ENCODE measurements at regions not wholly inside any gene's neighbourhood (a gene's known extent, or its start where the extent isn't known, plus 50 kb on each side); places are given as distances from the start of the nearest gene placed in this dataset.

- no peak overlapping the region for H3K9ac ChIP-seq (ENCODE audit: insufficient read depth in 1 of 2, low read length in 2 of 2)
- H3K4me3 ChIP-seq, result no peak overlapping the region
- H3K27ac ChIP-seq (ENCODE audit: low read depth in 1 of 2, low read length in 1 of 2), result no peak overlapping the region
- no peaks in the 10 kb centered on the region for H3K27me3 ChIP-seq (ENCODE audit: control insufficient read depth in 3 of 3, insufficient read depth in 3 of 3, low read length in 2 of 3)
- H3K4me1 ChIP-seq (ENCODE audit: control insufficient read depth in 5 of 5, insufficient read depth in 5 of 5, low read length in 5 of 5), result no peaks in the 10 kb centered on the region
- DNase-seq, result no peak
- H3K36me3 ChIP-seq (ENCODE audit: control insufficient read depth in 4 of 4, insufficient read depth in 4 of 4, low read length in 4 of 4), result no peaks in the 10 kb centered on the region
- peaks cover 0 to 3% (median 0%) of the 10 kb centered on the region in 4 donors for H3K9me3 ChIP-seq (ENCODE audit: control insufficient read depth in 4 of 4, insufficient read depth in 3 of 4, low read length in 3 of 4)
- WGBS, 2 donors, result 79 to 80% methylated on average over 1 of the region's 1 CpG
- no peak for ATAC-seq (ENCODE audit: insufficient read depth, low FRiP score)
- TF ChIP-seq CTCF (IDR thresholded peaks at IDR 0.05; ENCODE audit: control extremely low read depth, extremely low read depth), result no peak
These were observed 86.8 kb upstream of the MEGF10 start for GRCh38 chr5:127203818-127204217.

GRCh38 chr5:127205147-127205546, 85.4 kb upstream of the MEGF10 start:
- Histone ChIP-seq H3K9me3 (ENCODE audit: control insufficient read depth in 4 of 4, insufficient read depth in 3 of 4, low read length in 3 of 4) (peaks cover 0 to 3% (median 0%) of the 10 kb centered on the region in 4 donors), H3K9ac (ENCODE audit: insufficient read depth in 1 of 2, low read length in 2 of 2) (no peak overlapping the region), H3K27ac (ENCODE audit: low read depth in 1 of 2, low read length in 1 of 2) (no peak overlapping the region), H3K4me1 (ENCODE audit: control insufficient read depth in 5 of 5, insufficient read depth in 5 of 5, low read length in 5 of 5) (no peaks in the 10 kb centered on the region), H3K36me3 (ENCODE audit: control insufficient read depth in 4 of 4, insufficient read depth in 4 of 4, low read length in 4 of 4) (no peaks in the 10 kb centered on the region), H3K4me3 (no peak overlapping the region), H3K27me3 (ENCODE audit: control insufficient read depth in 3 of 3, insufficient read depth in 3 of 3, low read length in 2 of 3) (no peaks in the 10 kb centered on the region)
- DNase-seq (no peak), ATAC-seq (ENCODE audit: insufficient read depth, low FRiP score) (no peak)
- WGBS, 2 donors, result 85 to 88% methylated on average over 3 of the region's 3 CpGs
- TF ChIP-seq CTCF (IDR thresholded peaks at IDR 0.05; ENCODE audit: control extremely low read depth, extremely low read depth), result no peak

- 55 to 73% methylated on average over 4 of the region's 4 CpGs for WGBS, 2 donors
- Histone ChIP-seq H3K9ac (ENCODE audit: insufficient read depth in 1 of 2, low read length in 2 of 2) (no peak overlapping the region), H3K9me3 (ENCODE audit: control insufficient read depth in 4 of 4, insufficient read depth in 3 of 4, low read length in 3 of 4) (peaks cover 0 to 3% (median 0%) of the 10 kb centered on the region in 4 donors), H3K4me1 (ENCODE audit: control insufficient read depth in 5 of 5, insufficient read depth in 5 of 5, low read length in 5 of 5) (no peaks in the 10 kb centered on the region), H3K27ac (ENCODE audit: low read depth in 1 of 2, low read length in 1 of 2) (no peak overlapping the region), H3K27me3 (ENCODE audit: control insufficient read depth in 3 of 3, insufficient read depth in 3 of 3, low read length in 2 of 3) (no peaks in the 10 kb centered on the region), H3K4me3 (no peak overlapping the region), H3K36me3 (ENCODE audit: control insufficient read depth in 4 of 4, insufficient read depth in 4 of 4, low read length in 4 of 4) (no peaks in the 10 kb centered on the region)
- no peak for TF ChIP-seq CTCF (IDR thresholded peaks at IDR 0.05; ENCODE audit: control extremely low read depth, extremely low read depth)
- DNase-seq (peak in 1 of 3 donors; percentile 14), ATAC-seq (ENCODE audit: insufficient read depth, low FRiP score) (no peak)
These were observed 84.1 kb upstream of the MEGF10 start for GRCh38 chr5:127206320-127207113.

Data from lung (tissue), 11 donors.